IPS DF 4.7 (cell line): ENCODE measurements at regions not wholly inside any gene's neighbourhood (a gene's known extent, or its start where the extent isn't known, plus 50 kb on each side); places are given as distances from the start of the nearest gene placed in this dataset.
"Not testable (repeated sequence)": the region's sequence is repeated elsewhere in the genome, so short reads cannot be mapped to it uniquely, and the experiment has no call there.

Experiments
- DNase-seq: peaks from one replicate; pipeline ENCODE4 v3.0.0-alpha.2; 2013; ENCODE audit warnings: low spot score; ENCODE audit errors: extremely low read depth

DNA sequence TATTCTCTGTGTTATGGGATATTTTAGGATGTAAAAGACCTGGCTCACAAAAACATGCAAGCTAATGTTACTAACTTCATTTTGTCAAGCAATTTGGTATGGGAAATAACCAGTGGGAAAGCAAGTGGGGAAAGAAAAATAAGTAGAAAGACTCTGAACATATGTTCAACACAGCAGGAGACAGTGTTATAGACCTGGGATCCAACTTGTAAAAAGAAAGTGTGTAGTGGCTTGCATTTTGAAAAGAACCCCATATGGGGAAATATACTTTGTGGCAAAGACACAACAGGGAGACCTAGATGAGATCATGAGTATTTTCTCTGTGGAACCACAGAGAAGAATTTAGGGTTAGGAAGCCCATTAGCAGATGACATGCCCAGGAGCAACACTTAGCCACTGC lies 212.7 kb upstream of the NRIP1 start:
- no peak for DNase-seq

DNA sequence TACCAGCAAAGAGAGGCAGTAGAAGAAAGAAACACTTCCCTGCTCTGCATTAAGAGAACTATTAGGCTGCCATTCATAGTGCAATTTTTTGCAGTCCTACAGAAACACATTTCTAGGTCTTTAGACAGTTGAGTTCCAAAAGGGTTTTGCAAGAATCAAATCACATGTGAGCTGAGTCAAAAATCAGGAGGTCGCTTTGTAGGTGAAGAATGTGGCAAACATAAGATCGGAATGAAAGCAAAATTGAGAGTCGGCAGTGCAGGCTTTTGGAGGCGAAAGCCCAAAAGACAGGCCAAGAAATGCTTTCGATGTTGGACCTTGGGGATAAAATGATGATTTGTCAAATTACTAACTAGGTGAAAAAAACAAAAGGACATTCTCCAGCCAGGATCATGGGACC lies 213.5 kb upstream of the NRIP1 start:
- DNase-seq, result no peak

- DNase-seq, result no peak
Measured at GRCh38 chr21:15278851-15279250, 214.1 kb upstream of the NRIP1 start.

DNA sequence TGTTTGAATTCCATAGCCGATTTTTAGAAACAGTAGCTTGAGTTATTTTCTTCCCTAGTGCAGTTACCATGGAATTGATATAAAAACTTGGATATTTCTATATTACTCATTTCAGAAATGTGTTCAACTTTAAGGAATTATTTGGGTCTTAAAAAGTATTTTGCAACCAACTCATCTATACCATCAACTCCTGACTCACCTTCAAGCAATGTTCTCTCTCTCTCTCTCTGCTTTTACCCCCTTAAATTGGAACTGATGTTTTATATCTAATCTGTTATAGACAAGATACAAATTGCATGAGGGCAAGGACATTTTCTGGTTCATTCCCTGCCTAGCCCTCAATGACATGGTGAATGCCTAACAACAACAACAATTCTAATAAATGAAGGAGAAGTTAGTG lies 214.7 kb upstream of the NRIP1 start:
- no peak for DNase-seq

DNA sequence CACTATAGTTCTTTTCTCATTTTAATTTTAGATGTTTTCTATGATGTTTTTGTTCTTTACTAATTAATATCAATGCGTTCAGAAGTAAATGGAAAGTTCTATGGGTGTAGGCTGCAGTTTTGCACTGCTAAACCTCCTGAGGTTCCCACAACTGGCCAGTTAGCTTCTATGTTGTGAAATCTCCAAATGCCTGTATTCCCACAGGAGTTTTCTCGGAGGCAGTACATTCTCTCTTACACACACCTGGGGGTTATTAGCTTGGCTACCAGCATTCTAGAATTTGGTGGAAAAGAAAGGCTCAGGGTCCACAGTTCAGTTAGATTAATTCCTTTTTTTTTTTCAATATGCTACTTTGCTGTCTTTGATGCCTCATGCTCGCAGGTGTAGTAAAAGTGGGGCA lies 216.9 kb upstream of the NRIP1 start:
- DNase-seq, result no peak

DNA sequence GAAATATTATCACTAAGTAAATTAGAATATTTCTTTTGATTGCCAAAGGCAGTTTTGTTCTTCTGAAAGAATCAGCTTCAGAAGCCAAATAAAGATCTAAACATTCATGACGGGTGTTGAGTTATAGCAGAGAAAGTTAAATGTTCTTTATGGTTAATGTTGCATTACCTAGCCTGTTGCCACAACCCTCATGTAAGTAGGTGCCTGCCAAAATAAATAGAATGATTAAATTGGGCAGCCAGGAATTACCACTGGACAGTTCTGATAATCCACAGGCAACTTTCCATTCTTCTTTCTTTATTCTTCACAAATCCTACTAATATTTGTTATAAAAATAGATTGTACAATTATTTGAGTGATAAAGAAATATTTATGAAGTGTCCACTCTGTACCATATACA lies 217.9 kb upstream of the NRIP1 start:
- DNase-seq, result no peak

GRCh38 chr21:15283138-15283537 lies 218.3 kb upstream of the NRIP1 start:
- DNase-seq, result no peak

GRCh38 chr21:15283789-15284188 lies 219.0 kb upstream of the NRIP1 start:
- DNase-seq, result no peak

GRCh38 chr21:15285556-15285955 lies 220.8 kb upstream of the NRIP1 start:
- no peak for DNase-seq

DNA sequence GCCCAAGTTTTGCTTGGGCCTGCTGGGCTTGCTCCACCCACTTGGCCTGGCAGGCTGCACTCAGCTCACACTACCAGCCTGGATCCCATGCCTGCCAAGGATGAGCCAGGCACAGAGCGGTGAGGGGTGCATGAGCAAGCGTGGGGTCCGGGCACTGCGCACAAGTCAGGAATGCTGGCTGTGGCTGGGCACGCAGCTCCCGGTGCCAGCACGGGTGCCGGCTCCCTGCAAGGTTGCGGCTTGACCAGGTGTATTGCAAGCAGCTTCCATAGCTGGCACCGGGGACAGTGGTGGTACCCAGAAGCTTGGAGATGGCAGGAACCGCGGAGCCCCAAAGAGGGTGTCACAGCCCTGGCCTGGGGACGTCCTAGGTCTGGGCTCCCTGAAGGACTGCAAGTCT lies 224.4 kb upstream of the NRIP1 start:
- no peak for DNase-seq

DNA sequence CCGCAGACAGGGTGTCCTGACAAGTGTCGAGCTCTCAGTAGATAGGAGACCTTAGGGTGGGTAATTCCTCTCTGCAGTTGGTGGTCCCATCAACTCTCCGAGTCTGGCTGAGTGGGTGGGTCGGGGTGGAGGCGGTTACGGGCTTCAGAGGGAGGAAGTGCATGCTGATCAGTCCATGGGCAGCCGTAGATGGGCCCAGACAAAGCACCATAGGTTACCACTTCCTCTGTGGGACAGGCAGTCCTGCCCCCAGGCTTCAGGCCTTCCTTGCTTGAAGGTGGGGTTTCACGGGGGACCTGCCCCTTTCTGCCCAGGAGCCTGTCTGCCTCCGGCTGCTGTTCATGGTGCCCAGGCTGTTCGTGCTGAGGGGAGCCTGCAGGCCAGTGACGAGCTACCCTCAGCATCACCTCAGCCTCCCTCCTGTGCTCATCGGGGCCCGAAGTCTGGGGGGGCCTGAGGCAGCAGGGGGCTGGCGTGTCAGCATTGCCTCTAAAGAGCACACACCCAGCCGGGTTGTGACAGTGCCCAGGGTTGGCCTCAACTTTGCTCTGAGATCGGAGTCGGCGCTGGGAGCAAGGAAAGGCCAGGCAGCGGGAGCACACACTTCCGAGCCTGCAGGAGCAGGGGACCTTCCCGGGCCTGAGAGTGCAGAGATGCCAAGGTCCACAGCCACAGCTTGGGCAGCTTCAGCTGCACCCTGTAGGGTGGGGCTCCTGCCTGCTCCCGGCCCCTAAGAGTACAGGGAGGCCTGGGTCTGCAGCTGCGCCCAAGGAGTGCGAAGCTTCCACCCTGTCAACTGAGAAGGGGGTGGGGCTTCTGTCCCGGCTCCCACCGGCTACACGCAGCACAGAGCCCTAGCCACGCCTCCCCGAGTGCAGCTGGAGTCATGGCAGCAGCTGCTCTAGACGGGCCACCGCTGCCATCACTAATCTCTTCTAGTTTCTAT lies 225.4 kb upstream of the NRIP1 start:
- peak; percentile 16 for DNase-seq

GRCh38 chr21:15291621-15292266 lies 226.9 kb upstream of the NRIP1 start:
- no peak for DNase-seq

DNA sequence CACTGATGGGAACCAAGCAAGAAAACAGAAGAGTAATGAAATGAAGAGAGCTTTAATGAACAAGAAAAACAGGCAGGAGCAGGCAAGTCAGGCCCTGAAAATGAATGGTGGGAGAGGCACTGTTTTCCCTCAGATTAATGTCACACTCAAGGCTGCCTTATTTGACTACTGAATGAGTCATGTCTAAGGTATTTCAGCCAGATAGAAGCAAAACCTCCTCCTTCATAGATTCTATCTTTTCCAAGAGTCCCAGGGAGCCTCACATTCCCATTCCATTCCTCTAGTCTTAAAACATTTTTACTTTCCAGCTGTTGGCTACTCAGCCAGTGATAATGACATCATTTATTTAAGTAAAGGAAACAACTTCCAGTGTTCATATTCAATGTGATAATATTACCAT lies 228.4 kb upstream of the NRIP1 start:
- peak; percentile 46 for DNase-seq

DNA sequence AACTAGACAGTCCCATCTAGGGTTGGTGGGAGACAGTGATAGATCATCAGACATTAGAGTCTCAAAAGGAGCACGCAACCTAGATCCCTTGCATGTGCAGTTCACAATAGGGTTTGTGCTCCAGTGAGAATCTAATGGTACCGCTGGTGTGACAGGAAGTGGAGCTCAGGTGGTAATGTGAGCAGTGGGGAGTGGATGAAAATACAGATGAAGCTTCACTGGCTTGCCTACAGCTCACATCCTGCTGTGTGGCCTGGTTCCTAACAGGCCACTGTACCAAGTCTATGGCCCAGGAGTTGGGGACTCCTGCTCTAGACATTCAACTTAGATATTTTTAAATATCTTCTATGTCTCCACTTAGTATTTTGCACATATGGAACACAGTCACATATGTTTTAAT lies 231.1 kb upstream of the NRIP1 start:
- DNase-seq, result no peak

DNA sequence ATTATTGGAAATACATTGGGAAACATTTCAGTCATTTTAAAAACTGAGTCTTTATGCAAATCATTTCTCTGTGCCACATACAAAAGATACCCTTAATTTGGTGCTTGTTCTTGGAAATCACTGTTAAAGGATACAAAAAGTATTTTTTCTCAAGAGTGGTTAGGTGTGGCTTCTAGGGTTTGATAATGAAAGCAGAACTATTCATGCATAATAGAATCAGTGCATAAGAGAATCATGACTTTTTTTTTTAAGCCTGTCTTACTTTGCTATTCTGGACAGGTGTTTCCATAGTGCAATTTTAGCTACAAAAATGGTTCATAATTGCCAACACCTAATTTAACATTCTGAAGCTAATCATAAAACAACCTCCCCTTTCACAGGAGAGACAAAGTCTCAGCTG lies 233.0 kb upstream of the NRIP1 start:
- DNase-seq, result no peak

DNA sequence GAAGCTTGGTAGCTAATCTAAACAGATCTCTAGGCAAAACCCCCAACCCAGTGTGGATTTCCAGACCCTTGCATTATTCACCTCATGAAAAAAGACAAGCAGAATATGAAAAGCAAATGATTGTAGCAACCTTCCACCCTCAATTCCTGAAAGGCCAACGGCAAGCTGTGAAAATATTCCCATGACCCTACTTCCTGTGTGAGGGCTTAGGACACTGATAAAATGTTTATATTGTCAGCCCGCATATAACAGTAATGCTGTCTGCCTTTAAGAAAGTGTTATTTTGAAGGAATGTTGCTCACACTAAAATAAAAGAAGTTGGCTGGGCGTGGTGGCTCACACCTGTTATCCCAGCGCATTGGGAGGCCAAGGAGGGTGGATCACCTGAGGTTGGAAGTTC lies 233.5 kb upstream of the NRIP1 start:
- DNase-seq, result no peak

DNA sequence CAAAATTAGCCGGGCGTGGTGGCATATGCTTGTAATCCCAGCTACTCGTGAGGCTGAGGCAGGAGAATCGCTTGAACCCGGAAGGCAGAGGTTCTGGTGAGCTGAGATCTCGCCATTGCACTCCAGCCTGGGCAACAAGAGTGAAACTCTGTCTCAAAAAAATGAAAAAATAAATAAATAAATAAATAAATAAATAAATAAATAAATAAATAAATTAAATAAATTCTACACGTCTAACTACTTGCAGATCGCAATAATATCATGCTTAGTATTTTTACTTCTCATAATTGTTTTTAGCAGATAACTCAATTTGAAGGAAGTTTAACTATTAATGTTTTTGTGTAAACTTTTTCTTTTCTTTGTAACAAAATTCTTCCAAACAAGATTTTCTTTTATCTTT lies 234.0 kb upstream of the NRIP1 start:
- DNase-seq, result not testable (repeated sequence)

GRCh38 chr21:15300131-15300530 lies 235.3 kb upstream of the NRIP1 start:
- no peak for DNase-seq

DNA sequence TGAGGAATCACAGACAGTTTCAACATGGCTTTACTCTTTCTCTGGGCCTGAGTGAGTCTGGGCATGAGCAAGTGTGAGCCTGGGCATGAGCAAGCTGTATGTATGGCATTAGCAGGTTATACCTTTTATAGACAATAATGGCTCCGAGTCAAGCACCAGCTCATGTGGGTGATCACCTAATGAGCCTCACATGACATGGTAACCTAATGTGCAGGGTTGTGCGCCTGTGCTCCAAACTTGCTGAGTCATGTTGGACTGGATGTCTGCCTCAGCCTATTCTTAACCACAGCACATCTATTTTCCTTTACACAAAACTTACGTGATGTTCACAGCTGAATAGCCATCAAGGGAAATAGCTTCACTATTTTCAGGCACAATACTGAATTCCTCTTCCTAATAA lies 236.2 kb upstream of the NRIP1 start:
- DNase-seq, result no peak

- no peak for DNase-seq
Measured at GRCh38 chr21:15301736-15302135, 236.9 kb upstream of the NRIP1 start.

GRCh38 chr21:15306271-15306670 lies 241.5 kb upstream of the NRIP1 start:
- DNase-seq, result no peak

DNA sequence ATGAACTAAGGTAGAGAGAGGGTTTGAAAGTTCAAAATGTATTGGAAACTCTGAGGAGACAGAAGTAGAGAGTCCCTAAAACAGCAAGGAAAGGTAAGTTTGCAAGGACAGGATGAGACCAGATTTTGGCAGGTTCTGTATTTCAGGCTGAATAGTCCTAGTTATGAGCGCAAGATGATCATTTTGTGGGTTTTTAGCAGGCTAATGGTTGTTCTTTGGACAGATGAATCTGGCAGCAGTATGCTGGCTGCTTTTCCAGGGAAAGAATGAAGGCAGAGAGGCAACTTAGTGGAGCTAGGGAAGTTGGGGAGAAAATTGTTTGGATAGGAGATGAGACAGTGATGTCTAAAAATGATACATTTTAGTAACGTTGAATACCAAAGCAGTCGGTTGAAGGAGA lies 243.5 kb upstream of the NRIP1 start:
- DNase-seq, result no peak

DNA sequence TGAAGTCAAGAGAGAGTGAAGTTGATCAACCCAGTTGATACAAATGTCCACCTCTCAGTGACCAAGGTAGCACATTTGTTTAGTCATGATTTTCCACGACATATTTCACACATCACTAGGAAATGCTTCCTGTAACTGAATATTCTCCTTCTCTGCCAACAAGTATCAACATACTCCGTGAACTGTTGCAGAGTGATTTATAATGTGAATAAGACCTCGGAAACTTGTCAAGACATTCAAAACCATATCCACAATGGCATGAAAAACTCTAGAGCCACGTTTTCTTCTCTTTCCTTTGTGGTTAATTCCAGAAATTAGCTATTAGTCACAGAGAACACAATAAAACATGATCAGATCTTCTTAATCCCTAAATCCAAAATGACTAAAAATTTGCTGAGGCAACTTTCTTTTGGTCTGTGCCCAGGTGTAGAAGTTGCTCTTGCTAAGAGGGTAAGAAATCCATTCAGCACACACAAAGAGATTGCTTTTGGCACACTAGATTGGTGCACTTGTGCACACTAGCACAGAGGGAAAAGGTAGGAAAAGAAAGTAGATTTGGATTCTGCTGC lies 244.3 kb upstream of the NRIP1 start:
- no peak for DNase-seq
